CD4-positive, alpha-beta T cell (primary cell): ENCODE measurements at regions not wholly inside any gene's neighbourhood (a gene's known extent, or its start where the extent isn't known, plus 50 kb on each side); places are given as distances from the start of the nearest gene placed in this dataset.

Experiments used
- ATAC-seq: fragments of 200-7000 bp; cut with Tn5 transposase; one replicate; pipeline ENCODE4 v1.10.0; 2022; ENCODE audit warnings: mild to moderate bottlenecking; ENCODE audit not compliant: poor library complexity
- CTCF ChIA-PET: fragments of 350-600 bp; sonication (Branson Sonifier 250); formaldehyde crosslinking; loops from one replicate; lab custom pipeline; 2021; ENCODE audit warnings: antibody characterized with exemption, inconsistent platforms; lab: Charles Lee
- POLR2A ChIA-PET: fragments of 350-600 bp; sonication (Branson Sonifier 250); formaldehyde crosslinking; loops from one replicate; lab custom pipeline; 2021; ENCODE audit warnings: antibody characterized with exemption, inconsistent platforms; lab: Charles Lee
- DNase-seq, 14 experiments: peaks; one replicate each; pipeline ENCODE4 v3.0.0-alpha.2; 2013 to 2020; ENCODE audit warnings: mixed read lengths in 2 of 14
- H3K27ac ChIP-seq, 2 donors: one replicate each; pipeline versions ENCODE4 v1.5.1 to v1.7.0; 2013; ENCODE audit warnings: low read length in 2 of 2, low read depth in 1 of 2, mild to moderate bottlenecking in 1 of 2
- H3K27me3 ChIP-seq, 2 experiments: 1 replicate in 1 of 2; 2 replicates in 1 of 2; pipeline versions ENCODE4 v1.6.1 to v1.7.0; 2013; ENCODE audit warnings: low read length in 2 of 2, control low read depth in 1 of 2, mild to moderate bottlenecking in 1 of 2, moderate library complexity in 1 of 2; ENCODE audit not compliant: insufficient read depth in 2 of 2, control insufficient read depth in 1 of 2
- H3K36me3 ChIP-seq: one replicate; pipeline ENCODE4 v1.6.1; 2013; ENCODE audit warnings: low read length, control low read depth; ENCODE audit not compliant: insufficient read depth
- H3K4me1 ChIP-seq: one replicate; pipeline ENCODE4 v1.6.1; 2013; ENCODE audit warnings: low read length, control low read depth; ENCODE audit not compliant: insufficient read depth
- H3K4me3 ChIP-seq: one replicate; pipeline ENCODE4 v1.5.1; 2013; ENCODE audit warnings: mild to moderate bottlenecking, low read length, moderate library complexity
- H3K9me3 ChIP-seq, 2 experiments: 1 replicate in 1 of 2; 2 replicates in 1 of 2; pipeline versions ENCODE4 v1.6.1 to v1.7.0; 2013; ENCODE audit warnings: low read length in 2 of 2, mild to moderate bottlenecking in 2 of 2, control low read depth in 1 of 2, moderate library complexity in 1 of 2; ENCODE audit not compliant: control insufficient read depth in 1 of 2, insufficient read depth in 1 of 2
- H3K27ac Mint-ChIP-seq: one replicate; pipeline ENCODE4 v1.8.0; 2020; ENCODE audit warnings: mixed read lengths
- H3K27me3 Mint-ChIP-seq: one replicate; pipeline ENCODE4 v1.8.0; 2021; ENCODE audit warnings: mixed read lengths
- H3K36me3 Mint-ChIP-seq: one replicate; pipeline ENCODE4 v1.8.0; 2021; ENCODE audit warnings: low read depth, mixed read lengths
- H3K4me1 Mint-ChIP-seq: one replicate; pipeline ENCODE4 v1.8.0; 2021; ENCODE audit warnings: low read depth, mixed read lengths
- H3K4me3 Mint-ChIP-seq: one replicate; pipeline ENCODE4 v1.8.0; 2020; ENCODE audit warnings: mild to moderate bottlenecking, mixed read lengths
- H3K9me3 Mint-ChIP-seq: one replicate; pipeline ENCODE4 v1.8.0; 2020; ENCODE audit warnings: mixed read lengths
- intact Hi-C, 2 experiments: fragments of 100-400 bp; cut with DNase I in 1 of 2; cut with micrococcal nuclease in 1 of 2; formaldehyde crosslinking; loops; one replicate each; pipeline versions ENCODE4 v1.15.1 to v1.9.0; 2023 to 2025; cut with DNase I, micrococcal nuclease
- TF ChIP-seq, protein P1 (sequence below): fragments of 200-600 bp; IDR thresholded peaks from one replicate; pipeline ENCODE4 v1.8.0; 2022; ENCODE audit warnings: antibody characterized with exemption, mild to moderate bottlenecking

- POLR2A ChIA-PET, result no interaction called here
- H3K4me3 Mint-ChIP-seq, result no peak overlapping the region
- ATAC-seq (no peak), DNase-seq (no peak)
- TF ChIP-seq, protein P1, sequence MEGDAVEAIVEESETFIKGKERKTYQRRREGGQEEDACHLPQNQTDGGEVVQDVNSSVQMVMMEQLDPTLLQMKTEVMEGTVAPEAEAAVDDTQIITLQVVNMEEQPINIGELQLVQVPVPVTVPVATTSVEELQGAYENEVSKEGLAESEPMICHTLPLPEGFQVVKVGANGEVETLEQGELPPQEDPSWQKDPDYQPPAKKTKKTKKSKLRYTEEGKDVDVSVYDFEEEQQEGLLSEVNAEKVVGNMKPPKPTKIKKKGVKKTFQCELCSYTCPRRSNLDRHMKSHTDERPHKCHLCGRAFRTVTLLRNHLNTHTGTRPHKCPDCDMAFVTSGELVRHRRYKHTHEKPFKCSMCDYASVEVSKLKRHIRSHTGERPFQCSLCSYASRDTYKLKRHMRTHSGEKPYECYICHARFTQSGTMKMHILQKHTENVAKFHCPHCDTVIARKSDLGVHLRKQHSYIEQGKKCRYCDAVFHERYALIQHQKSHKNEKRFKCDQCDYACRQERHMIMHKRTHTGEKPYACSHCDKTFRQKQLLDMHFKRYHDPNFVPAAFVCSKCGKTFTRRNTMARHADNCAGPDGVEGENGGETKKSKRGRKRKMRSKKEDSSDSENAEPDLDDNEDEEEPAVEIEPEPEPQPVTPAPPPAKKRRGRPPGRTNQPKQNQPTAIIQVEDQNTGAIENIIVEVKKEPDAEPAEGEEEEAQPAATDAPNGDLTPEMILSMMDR, result no peak
- Histone ChIP-seq H3K4me3 (no peak overlapping the region), H3K4me1 (no peaks in the 10 kb centered on the region), H3K27me3 (no peaks in the 10 kb centered on the region), H3K9me3 (peaks cover 0 to 8% of the 10 kb centered on the region in 2 experiments), H3K36me3 (no peaks in the 10 kb centered on the region), H3K27ac (no peak overlapping the region)
- H3K4me1 Mint-ChIP-seq, result no peaks in the 10 kb centered on the region
- CTCF ChIA-PET, result no interaction called here
- H3K36me3 Mint-ChIP-seq, result no peaks in the 10 kb centered on the region
- peaks cover 4% of the 10 kb centered on the region for H3K27me3 Mint-ChIP-seq
- H3K27ac Mint-ChIP-seq, result no peak overlapping the region
- H3K9me3 Mint-ChIP-seq, result no peaks in the 10 kb centered on the region
- intact Hi-C loops, result no loop called here
Measured at GRCh38 chr18:24868311-24868710, 407.9 kb downstream of the HRH4 start.

DNA sequence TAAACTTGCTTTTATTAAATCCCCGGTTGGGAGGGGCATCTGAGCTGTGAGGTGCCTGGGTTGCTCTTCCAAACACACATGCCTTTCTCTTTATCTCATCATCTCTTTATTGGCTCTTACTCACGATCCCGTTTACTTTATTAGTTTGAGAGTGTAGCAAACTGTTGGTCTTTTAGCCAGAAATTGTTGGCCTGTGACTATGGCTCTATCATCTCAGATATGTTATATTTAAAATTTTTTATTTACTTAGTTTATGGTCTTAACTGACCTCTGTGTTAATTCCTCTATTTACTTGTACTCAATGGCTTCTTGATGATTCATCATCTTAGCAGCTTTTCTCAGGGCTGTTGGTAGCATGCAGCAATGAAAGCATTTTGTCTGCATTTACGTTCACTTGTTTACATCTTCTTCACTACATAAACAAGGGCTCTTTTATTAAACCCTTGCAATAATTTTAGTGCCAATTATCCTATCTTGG, 408.4 kb downstream of the HRH4 start:
- Histone ChIP-seq H3K9me3 (peaks cover 0 to 8% of the 10 kb centered on the region in 2 experiments), H3K27ac (no peak overlapping the region), H3K27me3 (no peaks in the 10 kb centered on the region), H3K4me3 (no peak overlapping the region), H3K4me1 (no peaks in the 10 kb centered on the region), H3K36me3 (no peaks in the 10 kb centered on the region)
- DNase-seq, result no peak
- Mint-ChIP-seq H3K4me1 (no peaks in the 10 kb centered on the region), H3K27ac (no peak overlapping the region), H3K4me3 (no peak overlapping the region), H3K27me3 (peaks cover 4% of the 10 kb centered on the region), H3K9me3 (no peaks in the 10 kb centered on the region), H3K36me3 (no peaks in the 10 kb centered on the region)
- intact Hi-C loops, result no loop called here
- ChIA-PET CTCF (no interaction called here), POLR2A (no interaction called here)
- TF ChIP-seq, protein P1, result no peak
- no peak for ATAC-seq

DNA sequence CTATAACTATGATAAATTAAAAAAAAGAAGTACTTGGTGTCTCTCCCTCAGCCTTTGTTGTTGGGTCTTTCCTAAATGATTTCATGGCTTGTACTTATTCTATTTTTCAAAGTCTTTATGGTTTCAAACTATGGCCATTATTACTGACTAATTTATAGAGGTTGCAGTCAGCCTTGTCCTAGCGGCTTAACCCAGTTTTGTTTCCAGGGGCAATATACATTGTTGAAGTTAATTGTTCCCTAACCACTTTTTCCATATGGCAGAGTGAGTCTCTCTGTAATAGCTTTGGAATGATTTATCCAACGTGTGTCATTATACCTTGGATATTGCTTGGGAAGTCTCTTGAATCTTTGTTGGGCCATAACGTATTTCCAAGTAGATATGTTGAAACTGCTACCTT, 408.8 kb downstream of the HRH4 start:
- Mint-ChIP-seq H3K9me3 (no peaks in the 10 kb centered on the region), H3K36me3 (no peaks in the 10 kb centered on the region), H3K4me3 (no peak overlapping the region), H3K4me1 (no peaks in the 10 kb centered on the region), H3K27me3 (peaks cover 4% of the 10 kb centered on the region), H3K27ac (no peak overlapping the region)
- intact Hi-C loops, result no loop called here
- Histone ChIP-seq H3K9me3 (peaks cover 0 to 8% of the 10 kb centered on the region in 2 experiments), H3K27me3 (no peaks in the 10 kb centered on the region), H3K36me3 (no peaks in the 10 kb centered on the region), H3K27ac (no peak overlapping the region), H3K4me3 (no peak overlapping the region), H3K4me1 (no peaks in the 10 kb centered on the region)
- TF ChIP-seq, protein P1, result no peak
- no peak for ATAC-seq
- ChIA-PET CTCF (no interaction called here), POLR2A (no interaction called here)
- no peak for DNase-seq
